CD4-positive, alpha-beta memory T cell (primary cell): ENCODE measurements at regions not wholly inside any gene's neighbourhood (a gene's known extent, or its start where the extent isn't known, plus 50 kb on each side); places are given as distances from the start of the nearest gene placed in this dataset.

Source experiments
- CTCF ChIA-PET: fragments of 350-600 bp; sonication (Branson Sonifier 250); formaldehyde crosslinking; loops from one replicate; lab custom pipeline; 2021; ENCODE audit warnings: inconsistent platforms; ENCODE audit not compliant: partially characterized antibody; lab: Charles Lee
- POLR2A ChIA-PET: fragments of 350-600 bp; sonication (Branson Sonifier 250); formaldehyde crosslinking; loops from one replicate; lab custom pipeline; 2021; ENCODE audit not compliant: partially characterized antibody; lab: Charles Lee
- DNase-seq, 5 donors: peaks; one replicate each; pipeline versions ENCODE4 v3.0.0 to v3.0.0-alpha.2; 2020 to 2022; ENCODE audit warnings: mixed read lengths in 1 of 5
- H3K27ac ChIP-seq: one replicate; pipeline ENCODE4 v1.7.0; 2013; ENCODE audit warnings: low read depth, low read length
- H3K27me3 ChIP-seq: 2 replicates; pipeline ENCODE4 v1.7.0; 2013; ENCODE audit warnings: mild to moderate bottlenecking, low read length, moderate library complexity; ENCODE audit not compliant: insufficient read depth
- H3K36me3 ChIP-seq: 2 replicates; pipeline ENCODE4 v1.7.0; 2013; ENCODE audit warnings: mild to moderate bottlenecking, low read length, moderate library complexity; ENCODE audit not compliant: insufficient read depth
- H3K4me1 ChIP-seq: 2 replicates; pipeline ENCODE4 v1.7.0; 2013; ENCODE audit warnings: mild to moderate bottlenecking, low read length, moderate library complexity; ENCODE audit not compliant: insufficient read depth
- H3K4me3 ChIP-seq, 2 donors: one replicate each; pipeline ENCODE4 v1.7.0; 2013; ENCODE audit warnings: low read length in 2 of 2, mild to moderate bottlenecking in 1 of 2
- H3K9me3 ChIP-seq, 2 donors: one replicate each; pipeline ENCODE4 v1.7.0; 2013; ENCODE audit warnings: low read length in 2 of 2, control low read depth in 1 of 2; ENCODE audit not compliant: control insufficient read depth in 1 of 2
- H3K27ac Mint-ChIP-seq, 7 donors: one replicate each; pipeline ENCODE4 v1.8.0; 2020 to 2021; ENCODE audit warnings: mixed read lengths in 7 of 7, mild to moderate bottlenecking in 6 of 7, inconsistent platforms in 3 of 7, moderate library complexity in 3 of 7
- H3K27me3 Mint-ChIP-seq, 2 donors: one replicate each; pipeline ENCODE4 v1.8.0; 2020 to 2021; ENCODE audit warnings: mixed read lengths in 2 of 2
- H3K36me3 Mint-ChIP-seq, 2 donors: one replicate each; pipeline ENCODE4 v1.8.0; 2020 to 2021; ENCODE audit warnings: mixed read lengths in 2 of 2, inconsistent platforms in 1 of 2, mild to moderate bottlenecking in 1 of 2
- H3K4me1 Mint-ChIP-seq, 4 donors: one replicate each; pipeline ENCODE4 v1.8.0; 2020 to 2021; ENCODE audit warnings: mixed read lengths in 4 of 4, mild to moderate bottlenecking in 1 of 4
- H3K4me3 Mint-ChIP-seq, 8 donors: one replicate each; pipeline ENCODE4 v1.8.0; 2020 to 2021; ENCODE audit warnings: mixed read lengths in 8 of 8, mild to moderate bottlenecking in 7 of 8, moderate library complexity in 6 of 8, inconsistent platforms in 3 of 8
- H3K9me3 Mint-ChIP-seq, 8 donors: one replicate each; pipeline ENCODE4 v1.8.0; 2020 to 2021; ENCODE audit warnings: mixed read lengths in 8 of 8, mild to moderate bottlenecking in 5 of 8, inconsistent platforms in 3 of 8, moderate library complexity in 1 of 8
- intact Hi-C: fragments of 100-400 bp; cut with micrococcal nuclease; formaldehyde crosslinking; loops from one replicate; pipeline ENCODE4 v1.15.1; 2023

DNA sequence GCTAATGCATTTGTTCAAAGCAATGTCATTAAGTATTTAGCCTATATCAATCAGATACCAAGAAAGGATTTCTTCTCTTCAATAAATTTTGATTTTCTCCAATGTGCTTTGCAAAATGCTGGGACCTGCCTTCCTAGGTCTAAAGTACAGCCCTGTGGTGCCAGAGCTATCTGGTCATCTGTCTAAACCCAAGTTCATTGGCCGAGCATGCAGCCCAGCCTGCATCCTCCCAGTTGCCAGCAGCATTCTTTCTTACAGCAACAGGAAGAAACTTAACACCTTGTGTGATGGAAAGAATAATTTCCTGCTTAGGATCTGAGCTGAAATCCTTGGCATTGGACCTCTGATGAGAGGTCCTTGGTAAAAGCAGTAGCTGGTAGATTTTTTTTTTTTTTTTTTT lies 310.0 kb downstream of the RBM26 start:
- H3K4me3 Mint-ChIP-seq = no peak overlapping the region
- H3K4me3 ChIP-seq = no peak overlapping the region
- no peak overlapping the region for H3K27ac Mint-ChIP-seq
- DNase-seq = no peak
- no peaks in the 10 kb centered on the region for H3K4me1 ChIP-seq
- CTCF ChIA-PET = no interaction called here
- intact Hi-C loops = no loop called here
- no peak overlapping the region for H3K27ac ChIP-seq
- no peaks in the 10 kb centered on the region for H3K36me3 ChIP-seq
- no peaks in the 10 kb centered on the region for H3K36me3 Mint-ChIP-seq
- H3K4me1 Mint-ChIP-seq = no peaks in the 10 kb centered on the region
- no peaks in the 10 kb centered on the region for H3K27me3 ChIP-seq
- POLR2A ChIA-PET = no interaction called here
- peaks cover 0 to 3% (median 0%) of the 10 kb centered on the region in 8 donors for H3K9me3 Mint-ChIP-seq
- no peaks in the 10 kb centered on the region for H3K27me3 Mint-ChIP-seq
- no peaks in the 10 kb centered on the region for H3K9me3 ChIP-seq

DNA sequence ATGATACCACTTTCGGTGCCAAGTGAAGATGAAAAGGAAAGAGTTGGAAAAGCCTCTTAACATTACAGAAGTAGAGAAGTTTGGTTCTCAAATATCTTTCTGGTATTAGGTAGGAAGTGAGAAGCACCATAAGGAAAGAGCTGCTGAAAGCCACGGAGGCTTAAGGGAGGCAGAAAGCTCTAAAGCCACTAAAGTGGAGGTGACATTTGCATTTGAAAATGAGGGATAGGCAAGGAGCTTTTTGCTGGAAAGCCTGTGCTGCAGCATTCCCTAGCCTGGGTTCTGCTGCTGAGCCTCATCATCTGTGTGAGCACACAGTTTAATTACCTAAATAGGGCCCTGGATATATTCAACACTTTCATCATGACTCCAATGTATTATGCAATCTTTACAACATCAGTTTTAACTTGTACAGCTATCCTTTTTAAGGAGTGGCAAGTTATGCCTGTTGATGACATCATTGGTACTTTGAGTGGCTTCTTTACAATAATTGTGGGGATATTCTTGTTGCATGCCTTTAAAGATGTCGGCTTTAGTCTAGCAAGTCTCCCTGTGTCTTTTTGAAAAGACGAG lies 315.4 kb downstream of the RBM26 start:
- Histone ChIP-seq H3K27ac (no peak overlapping the region), H3K27me3 (no peaks in the 10 kb centered on the region), H3K4me3 (no peak overlapping the region), H3K4me1 (no peaks in the 10 kb centered on the region), H3K36me3 (no peaks in the 10 kb centered on the region), H3K9me3 (no peaks in the 10 kb centered on the region)
- H3K27me3 Mint-ChIP-seq = peaks cover 2% of the 10 kb centered on the region in 2 donors
- H3K9me3 Mint-ChIP-seq = peaks cover 0 to 2% (median 0%) of the 10 kb centered on the region in 8 donors
- intact Hi-C loops = no loop called here
- no peak overlapping the region for H3K4me3 Mint-ChIP-seq
- H3K36me3 Mint-ChIP-seq = no peaks in the 10 kb centered on the region
- ChIA-PET CTCF (no interaction called here), POLR2A (no interaction called here)
- no peaks in the 10 kb centered on the region for H3K4me1 Mint-ChIP-seq
- no peak for DNase-seq
- H3K27ac Mint-ChIP-seq = no peak overlapping the region

DNA sequence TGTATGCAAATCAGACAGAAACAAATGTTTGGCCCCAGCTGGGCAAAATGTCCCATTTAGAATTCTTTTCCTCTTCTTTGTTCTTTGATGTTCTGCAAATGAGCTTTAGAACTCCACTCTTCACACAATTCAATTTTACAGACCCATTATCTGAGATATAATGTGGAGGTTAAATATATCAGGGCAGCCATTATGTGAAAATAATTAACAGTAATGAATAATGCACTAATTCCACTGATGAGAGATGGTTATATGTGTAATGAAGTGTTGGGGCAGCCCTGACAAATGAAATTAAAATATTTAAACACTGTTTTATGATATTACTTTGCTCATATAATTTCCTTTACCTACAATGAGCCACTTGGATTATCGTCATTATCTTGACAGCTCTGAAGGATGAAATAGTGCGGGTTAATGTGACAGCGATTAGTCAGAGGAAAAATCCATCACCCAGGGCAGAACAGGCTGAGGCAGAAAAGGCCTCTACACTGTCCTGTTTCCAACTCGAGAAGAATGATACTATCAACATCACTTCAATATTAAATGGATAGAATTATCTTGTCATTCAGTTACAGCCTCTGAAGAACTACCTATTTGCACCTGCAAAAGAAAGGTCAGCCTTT lies 321.1 kb downstream of the RBM26 start:
- ChIA-PET POLR2A (no interaction called here), CTCF (no interaction called here)
- H3K9me3 Mint-ChIP-seq = peaks cover 0 to 2% (median 0%) of the 10 kb centered on the region in 8 donors
- intact Hi-C loops = no loop called here
- no peak overlapping the region for H3K4me3 Mint-ChIP-seq
- no peak overlapping the region for H3K27ac ChIP-seq
- H3K4me1 Mint-ChIP-seq = peaks cover 0 to 1% (median 0%) of the 10 kb centered on the region in 4 donors
- no peaks in the 10 kb centered on the region for H3K4me1 ChIP-seq
- no peak overlapping the region for H3K27ac Mint-ChIP-seq
- peaks cover 2 to 4% of the 10 kb centered on the region in 2 donors for H3K27me3 Mint-ChIP-seq
- H3K36me3 ChIP-seq = no peaks in the 10 kb centered on the region
- H3K27me3 ChIP-seq = no peaks in the 10 kb centered on the region
- H3K36me3 Mint-ChIP-seq = no peaks in the 10 kb centered on the region
- no peaks in the 10 kb centered on the region for H3K9me3 ChIP-seq
- H3K4me3 ChIP-seq = no peak overlapping the region
- DNase-seq = no peak

DNA sequence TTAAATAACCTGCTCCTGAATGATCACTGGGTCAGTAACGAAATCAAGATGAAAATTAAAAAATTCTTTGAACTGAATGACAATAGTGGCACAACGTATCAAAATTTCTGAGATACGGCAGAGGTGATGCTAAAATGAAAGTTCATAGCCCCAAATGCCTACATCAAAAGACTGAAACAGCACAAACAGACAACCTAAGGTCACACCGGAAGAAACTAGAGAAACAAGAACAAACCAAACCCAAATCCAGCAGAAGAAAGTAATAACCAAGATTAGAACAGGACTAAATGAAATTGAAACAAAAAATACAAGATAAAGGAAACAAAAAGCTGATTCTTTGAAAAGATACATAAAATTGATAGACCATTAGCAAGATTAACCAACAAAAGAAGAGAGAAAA lies 324.1 kb downstream of the RBM26 start:
- no peak for DNase-seq
- CTCF ChIA-PET = no interaction called here

DNA sequence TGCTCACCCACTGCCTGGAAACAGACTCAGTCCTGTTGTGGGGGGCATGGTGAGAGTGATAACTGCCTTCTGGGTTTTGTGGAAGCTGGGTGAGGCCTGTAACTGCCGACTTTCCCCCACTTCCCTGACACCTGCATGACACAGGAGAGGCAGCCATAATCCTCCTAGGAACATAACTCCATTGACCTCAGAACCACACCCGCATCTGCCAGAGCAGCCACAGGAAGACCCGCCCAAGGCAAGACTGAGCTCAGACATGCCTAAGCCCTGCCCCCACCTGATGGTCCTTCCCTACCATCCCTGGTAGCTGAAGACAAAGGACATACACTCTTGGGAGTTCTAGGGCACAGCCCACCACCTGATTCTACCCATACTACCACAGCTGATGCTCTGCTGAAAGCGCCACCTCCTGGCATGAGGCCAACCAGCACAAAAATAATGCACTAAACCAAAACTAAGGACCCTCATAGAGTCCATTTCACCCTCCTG lies 326.7 kb downstream of the RBM26 start:
- H3K27ac Mint-ChIP-seq = no peak overlapping the region

More for the DNA sequence above, 324.1 kb downstream of the RBM26 start:
- Mint-ChIP-seq H3K4me1 (peaks cover 0 to 1% (median 0%) of the 10 kb centered on the region in 4 donors), H3K9me3 (peaks cover 0 to 2% (median 0%) of the 10 kb centered on the region in 8 donors), H3K4me3 (peak overlapping the region in 1 of 8 donors; percentile 32), H3K27me3 (peaks cover 0 to 3% of the 10 kb centered on the region in 2 donors), H3K27ac (no peak overlapping the region), H3K36me3 (no peaks in the 10 kb centered on the region)
- Histone ChIP-seq H3K4me3 (no peak overlapping the region), H3K36me3 (no peaks in the 10 kb centered on the region), H3K27me3 (no peaks in the 10 kb centered on the region), H3K9me3 (no peaks in the 10 kb centered on the region), H3K4me1 (no peaks in the 10 kb centered on the region), H3K27ac (no peak overlapping the region)
- POLR2A ChIA-PET = no interaction called here
- intact Hi-C loops = no loop called here

DNA sequence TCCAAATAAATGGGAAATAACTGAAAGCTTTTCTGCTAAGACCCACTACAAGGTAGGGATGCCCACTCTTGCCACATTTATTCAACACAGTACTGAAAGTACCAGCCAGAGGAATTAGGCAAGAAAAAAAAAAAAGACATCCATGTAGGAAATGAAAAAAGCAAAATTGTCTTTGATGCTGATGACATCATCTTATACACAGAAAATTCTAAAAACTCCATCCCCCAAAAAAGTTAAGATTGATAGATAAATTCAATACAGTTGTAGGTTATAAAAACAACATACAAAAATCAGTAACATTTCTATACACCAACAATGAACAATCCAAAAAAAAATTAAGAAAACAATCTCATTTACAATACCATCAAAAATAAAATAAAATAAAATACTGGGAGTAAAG lies 330.4 kb downstream of the RBM26 start:
- POLR2A ChIA-PET = no interaction called here
- Mint-ChIP-seq H3K9me3 (peaks cover 0 to 5% (median 2%) of the 10 kb centered on the region in 8 donors), H3K27me3 (peaks cover 0 to 3% of the 10 kb centered on the region in 2 donors), H3K36me3 (no peaks in the 10 kb centered on the region), H3K4me3 (no peak overlapping the region), H3K27ac (no peak overlapping the region), H3K4me1 (peaks cover 0 to 1% (median 0%) of the 10 kb centered on the region in 4 donors)
- Histone ChIP-seq H3K36me3 (no peaks in the 10 kb centered on the region), H3K4me3 (no peak overlapping the region), H3K9me3 (no peaks in the 10 kb centered on the region), H3K27me3 (no peaks in the 10 kb centered on the region), H3K4me1 (no peaks in the 10 kb centered on the region), H3K27ac (no peak overlapping the region)
- CTCF ChIA-PET = no interaction called here
- DNase-seq = no peak
- intact Hi-C loops = no loop called here

More for the DNA sequence above, 326.7 kb downstream of the RBM26 start:
- Mint-ChIP-seq H3K36me3 (no peaks in the 10 kb centered on the region), H3K4me1 (peaks cover 0 to 1% (median 0%) of the 10 kb centered on the region in 4 donors), H3K27me3 (peaks cover 0 to 2% of the 10 kb centered on the region in 2 donors), H3K4me3 (no peak overlapping the region), H3K9me3 (peaks cover 0 to 2% (median 0%) of the 10 kb centered on the region in 8 donors)
- H3K27ac ChIP-seq = no peak overlapping the region
- no peaks in the 10 kb centered on the region for H3K27me3 ChIP-seq
- no peaks in the 10 kb centered on the region for H3K36me3 ChIP-seq
- intact Hi-C loops = no loop called here
- H3K9me3 ChIP-seq = no peaks in the 10 kb centered on the region
- ChIA-PET CTCF (no interaction called here), POLR2A (no interaction called here)
- no peaks in the 10 kb centered on the region for H3K4me1 ChIP-seq
- DNase-seq = no peak
- H3K4me3 ChIP-seq = no peak overlapping the region

DNA sequence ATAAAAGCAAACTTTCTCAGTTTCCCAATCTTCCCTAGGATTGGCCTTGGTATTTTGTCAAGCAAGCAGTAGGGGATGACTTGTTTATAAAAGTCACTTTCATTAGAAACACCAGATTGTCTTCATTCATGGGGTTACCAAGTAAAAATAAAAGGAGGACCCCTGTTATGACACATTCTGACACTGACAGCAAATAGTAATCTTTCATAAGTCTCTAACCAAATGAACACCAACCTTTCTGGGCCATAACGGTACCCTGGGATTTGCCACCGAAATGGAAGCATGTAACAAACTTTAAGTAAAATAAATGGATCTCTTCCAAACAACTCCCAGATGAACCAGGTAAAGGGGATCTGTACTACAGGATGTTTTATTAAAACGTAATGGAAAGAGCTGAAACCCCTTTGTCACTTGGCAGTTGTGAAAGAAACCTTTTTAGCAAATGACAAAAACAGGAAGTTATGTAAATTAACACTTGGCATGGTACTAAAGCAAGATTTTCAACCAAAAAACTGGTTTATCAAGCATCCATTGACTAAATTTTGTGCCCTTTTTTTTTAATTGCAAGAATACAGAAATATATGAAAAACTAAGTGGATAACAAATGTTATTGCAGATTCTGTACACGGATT lies 335.6 kb downstream of the RBM26 start:
- no peaks in the 10 kb centered on the region for H3K36me3 ChIP-seq
- Mint-ChIP-seq H3K4me3 (no peak overlapping the region), H3K27ac (no peak overlapping the region), H3K36me3 (no peaks in the 10 kb centered on the region), H3K9me3 (peaks cover 0 to 5% (median under 1%) of the 10 kb centered on the region in 8 donors), H3K27me3 (peaks cover 4 to 7% of the 10 kb centered on the region in 2 donors), H3K4me1 (no peaks in the 10 kb centered on the region)
- DNase-seq = no peak
- H3K9me3 ChIP-seq = no peaks in the 10 kb centered on the region
- no peak overlapping the region for H3K4me3 ChIP-seq
- H3K4me1 ChIP-seq = no peaks in the 10 kb centered on the region
- POLR2A ChIA-PET = no interaction called here
- no peak overlapping the region for H3K27ac ChIP-seq
- H3K27me3 ChIP-seq = no peaks in the 10 kb centered on the region
- CTCF ChIA-PET = no interaction called here
- intact Hi-C loops = no loop called here
